SKM-1 treated with dmso at 0.1 percent for 144 hours (cell line): ENCODE measurements at regions not wholly inside any gene's neighbourhood (a gene's known extent, or its start where the extent isn't known, plus 50 kb on each side); places are given as distances from the start of the nearest gene placed in this dataset.
"Not testable (repeated sequence)": the region's sequence is repeated elsewhere in the genome, so short reads cannot be mapped to it uniquely, and the experiment has no call there.

Experiments
- DNase-seq: peaks from one replicate; lab custom pipeline; 2025; ENCODE audit not compliant: unreplicated experiment; lab: John Stamatoyannopoulos, UW

DNA sequence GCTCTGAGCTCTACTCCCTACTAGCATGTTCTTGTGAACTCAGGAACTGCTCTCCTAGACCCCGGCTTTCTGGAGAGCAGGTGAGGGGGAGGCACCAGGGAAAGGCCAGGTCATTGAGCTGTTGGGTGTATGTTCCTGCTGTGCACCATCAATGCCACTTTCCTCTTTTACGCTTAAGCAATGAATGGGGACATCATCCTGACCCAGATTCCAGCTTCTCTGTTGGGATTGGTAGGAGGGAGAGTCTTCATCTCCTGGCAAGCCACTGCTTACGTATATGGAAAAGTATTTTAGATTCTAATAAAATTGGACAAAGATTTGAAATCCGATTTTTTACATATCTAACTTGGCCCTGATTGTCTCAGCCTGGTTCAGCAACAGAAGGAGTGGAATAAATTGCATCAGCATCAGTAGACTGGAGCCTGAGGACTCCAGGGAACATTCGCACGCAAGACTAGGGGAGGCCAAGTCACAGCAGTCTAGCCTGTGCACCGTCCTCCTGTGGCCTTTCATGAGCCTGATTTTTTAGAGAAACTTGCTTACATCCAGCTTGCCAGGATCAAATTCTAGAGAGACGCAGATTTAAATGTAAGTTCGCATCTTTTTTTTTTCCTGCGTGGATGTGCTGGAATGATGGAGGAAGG lies 439.3 kb downstream of the RPIA start:
- not testable (repeated sequence) for DNase-seq

DNA sequence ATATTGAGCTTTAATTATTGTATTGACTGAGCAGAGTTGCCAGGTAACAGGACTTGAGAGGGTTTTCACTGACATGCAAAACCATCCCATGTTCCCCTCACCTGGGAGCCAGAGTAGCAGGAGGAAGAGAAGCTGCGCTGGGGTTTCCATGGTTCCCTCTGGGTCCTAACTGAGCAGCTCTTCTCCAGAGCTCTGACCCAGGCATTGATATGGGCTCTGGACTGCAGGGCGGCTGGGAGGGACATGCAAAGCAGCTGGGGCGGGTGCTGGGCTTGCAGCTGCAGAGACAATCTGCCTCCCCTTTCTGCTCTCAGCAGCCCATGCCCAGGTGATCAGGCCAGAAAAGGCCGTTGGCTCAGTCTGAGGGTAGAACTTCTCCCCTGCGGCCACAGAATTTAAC lies 451.5 kb downstream of the RPIA start:
- DNase-seq: not testable (repeated sequence)

DNA sequence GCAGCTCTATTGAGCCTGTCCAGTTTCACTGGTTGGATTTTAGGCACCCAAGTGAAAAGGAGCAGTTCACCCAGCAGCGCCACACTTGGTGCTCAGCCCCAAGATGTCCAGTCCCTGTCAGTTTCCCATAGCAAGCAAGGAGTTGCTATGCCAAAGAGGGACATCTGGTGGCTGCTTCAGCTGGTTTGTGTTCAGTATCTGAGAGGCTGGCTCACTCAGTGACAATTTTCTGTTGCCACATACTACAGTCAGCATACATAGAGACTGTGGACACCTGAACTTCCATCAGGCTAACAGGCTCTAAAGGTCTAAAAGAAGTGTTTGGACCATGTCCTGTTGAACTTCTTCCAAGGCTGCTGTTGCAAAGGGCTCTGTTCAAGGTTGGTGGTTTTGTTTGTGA lies 453.9 kb downstream of the RPIA start:
- DNase-seq: not testable (repeated sequence)

DNA sequence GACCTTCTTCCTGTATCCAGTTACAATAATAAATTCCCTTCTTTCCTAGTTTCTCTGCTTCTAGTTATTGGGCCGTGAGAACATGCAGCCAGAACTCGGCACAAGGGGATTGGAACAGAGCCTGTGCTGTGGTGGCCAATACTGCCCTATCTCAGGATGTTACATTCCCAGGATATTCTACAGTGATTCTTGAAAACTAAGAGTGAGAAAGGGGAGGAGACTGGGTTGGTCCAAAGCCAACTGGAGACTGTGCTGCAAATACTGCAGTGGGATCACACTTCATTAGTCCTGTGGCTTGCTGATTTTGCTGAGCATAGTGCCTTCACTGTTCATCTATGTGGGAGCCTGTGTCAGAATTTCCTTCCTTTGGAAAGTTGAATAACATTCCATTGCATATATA lies 456.8 kb downstream of the RPIA start:
- DNase-seq: not testable (repeated sequence)

- DNase-seq: not testable (repeated sequence)
Observed at GRCh38 chr2:89151699-89152098, 460.2 kb downstream of the RPIA start.

GRCh38 chr2:89152501-89152900 lies 461.0 kb downstream of the RPIA start:
- not testable (repeated sequence) for DNase-seq

DNA sequence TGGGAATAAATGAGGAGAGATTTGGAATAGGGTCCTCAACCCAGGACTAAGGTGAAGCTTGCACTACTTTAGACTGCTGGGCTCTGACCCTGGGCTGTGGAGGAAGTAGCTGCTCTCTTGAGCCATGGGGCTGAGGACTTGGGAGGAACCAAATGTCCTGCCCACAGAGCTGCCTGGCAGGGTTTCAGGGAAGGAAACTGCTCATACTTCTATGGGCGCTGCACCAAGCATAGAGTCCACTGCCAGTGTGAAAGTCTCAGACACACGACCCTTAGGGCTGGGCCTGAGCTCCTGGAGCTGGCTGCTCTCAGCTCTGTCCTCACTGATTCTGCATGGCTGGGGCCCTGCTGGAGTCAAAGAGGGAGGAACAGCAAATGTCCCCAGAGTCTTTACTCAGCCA lies 461.7 kb downstream of the RPIA start:
- DNase-seq: not testable (repeated sequence)

GRCh38 chr2:89154247-89154682 lies 462.8 kb downstream of the RPIA start:
- not testable (repeated sequence) for DNase-seq

- not testable (repeated sequence) for DNase-seq
Observed at GRCh38 chr2:89160306-89160705, 468.8 kb downstream of the RPIA start.

DNA sequence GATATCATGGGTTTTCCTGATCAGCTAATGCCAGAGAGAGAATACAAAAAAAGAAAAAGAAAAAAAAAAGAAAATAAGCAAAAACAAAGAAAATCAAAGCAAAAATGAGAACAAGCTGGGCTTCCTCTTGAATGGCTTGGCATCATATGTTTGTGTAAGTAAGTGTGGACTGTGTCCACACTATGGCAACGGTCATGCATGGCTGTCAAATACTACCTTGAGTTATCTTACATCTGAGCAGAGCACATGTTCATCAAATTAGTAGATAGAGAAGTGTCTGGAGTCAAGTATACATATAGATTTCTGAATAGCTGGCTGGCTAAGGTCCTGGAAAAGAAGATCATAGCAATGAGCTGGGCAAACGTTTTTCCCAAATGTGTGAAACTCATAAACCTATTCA lies 470.2 kb downstream of the RPIA start:
- not testable (repeated sequence) for DNase-seq

- DNase-seq: not testable (repeated sequence)
Observed at GRCh38 chr2:89170506-89171173, 479.2 kb downstream of the RPIA start.

GRCh38 chr2:89171174-89171519 lies 479.7 kb downstream of the RPIA start:
- not testable (repeated sequence) for DNase-seq

- DNase-seq: not testable (repeated sequence)
Observed at GRCh38 chr2:89177004-89177403, 485.5 kb downstream of the RPIA start.

GRCh38 chr2:89182221-89182620 lies 490.7 kb downstream of the RPIA start:
- DNase-seq: not testable (repeated sequence)

- not testable (repeated sequence) for DNase-seq
Observed at GRCh38 chr2:89184746-89185145, 493.3 kb downstream of the RPIA start.

DNA sequence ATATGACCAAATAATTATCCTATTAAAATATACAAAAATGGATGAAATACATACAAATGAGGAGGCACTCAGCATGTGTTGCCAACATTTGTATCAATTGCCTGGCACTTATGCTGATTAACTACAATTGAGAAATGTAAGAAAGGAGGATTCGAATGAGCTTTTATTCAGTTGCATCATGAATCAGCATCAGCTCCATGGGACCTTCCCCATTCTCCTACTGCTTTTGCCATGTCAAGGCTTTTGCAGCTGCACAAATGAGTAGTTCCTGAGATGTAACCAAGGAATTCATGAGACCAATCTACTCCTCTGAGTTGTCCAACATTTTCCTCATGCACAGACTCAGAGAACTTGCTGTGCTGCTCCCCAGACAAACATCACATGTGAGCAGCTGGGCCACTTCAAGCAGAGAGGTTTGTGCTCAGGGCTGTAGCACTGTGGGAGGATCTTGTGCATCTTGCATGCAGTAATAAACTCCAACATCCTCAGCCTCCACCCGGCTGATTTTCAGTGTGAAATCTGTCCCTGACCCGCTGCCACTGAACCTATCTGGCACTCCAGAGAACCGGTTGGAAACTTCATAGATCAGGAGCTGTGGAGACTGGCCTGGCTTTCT lies 504.3 kb downstream of the RPIA start:
- not testable (repeated sequence) for DNase-seq

- not testable (repeated sequence) for DNase-seq
Observed at GRCh38 chr2:89196719-89197118, 505.2 kb downstream of the RPIA start.

GRCh38 chr2:89198026-89198425 lies 506.6 kb downstream of the RPIA start:
- not testable (repeated sequence) for DNase-seq

GRCh38 chr2:89199453-89200246 lies 508.2 kb downstream of the RPIA start:
- not testable (repeated sequence) for DNase-seq

DNA sequence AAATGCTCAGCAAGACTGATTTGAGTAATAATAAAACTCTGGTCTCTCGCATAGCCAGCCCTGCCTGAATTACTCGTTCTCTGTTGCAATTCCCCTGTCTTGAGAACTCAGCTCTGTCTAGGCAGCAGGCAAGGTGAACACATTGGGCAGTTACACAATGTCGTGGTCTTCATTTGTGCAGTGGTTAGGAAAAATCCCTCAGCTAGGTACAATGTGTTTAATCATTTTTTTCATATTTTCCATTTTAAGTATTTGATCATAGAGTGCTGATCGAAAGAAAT lies 508.7 kb downstream of the RPIA start:
- DNase-seq: not testable (repeated sequence)

DNA sequence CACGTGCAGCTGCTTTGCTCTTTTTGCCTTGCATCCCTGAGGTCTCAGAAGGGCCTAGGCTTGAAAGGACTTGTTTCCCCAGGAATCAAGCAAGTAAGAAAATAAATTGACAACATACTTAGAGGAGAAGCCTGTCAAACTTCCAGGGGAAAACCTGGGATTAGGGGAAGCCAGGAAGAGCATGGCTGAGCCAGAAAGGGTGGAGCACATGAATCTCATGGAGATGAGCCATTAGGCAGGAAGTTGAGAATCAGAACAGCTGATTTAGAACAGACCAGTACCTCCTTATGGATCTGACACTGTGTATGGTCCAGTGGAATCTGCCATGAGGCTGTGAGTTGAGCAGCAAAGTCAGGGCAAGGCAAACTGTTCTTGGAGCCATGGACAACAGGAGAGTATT lies 511.0 kb downstream of the RPIA start:
- DNase-seq: not testable (repeated sequence)

GRCh38 chr2:89205153-89205552 lies 513.7 kb downstream of the RPIA start:
- DNase-seq: not testable (repeated sequence)
